GM12892 (cell line): ENCODE measurements at regions not wholly inside any gene's neighbourhood (a gene's known extent, or its start where the extent isn't known, plus 50 kb on each side); places are given as distances from the start of the nearest gene placed in this dataset.
"Not testable (repeated sequence)": the region's sequence is repeated elsewhere in the genome, so short reads cannot be mapped to it uniquely, and the experiment has no call there.

Experiments used
- POLR2A ChIP-seq: IDR thresholded peaks from 2 replicates; pipeline ENCODE4 v1.6.1; 2011; ENCODE audit warnings: low read depth, low read length, control low read depth
- POLR2AphosphoS5 ChIP-seq: IDR thresholded peaks from 2 replicates; pipeline ENCODE4 v1.6.1; 2011; ENCODE audit warnings: low read depth, low read length, control low read depth

DNA sequence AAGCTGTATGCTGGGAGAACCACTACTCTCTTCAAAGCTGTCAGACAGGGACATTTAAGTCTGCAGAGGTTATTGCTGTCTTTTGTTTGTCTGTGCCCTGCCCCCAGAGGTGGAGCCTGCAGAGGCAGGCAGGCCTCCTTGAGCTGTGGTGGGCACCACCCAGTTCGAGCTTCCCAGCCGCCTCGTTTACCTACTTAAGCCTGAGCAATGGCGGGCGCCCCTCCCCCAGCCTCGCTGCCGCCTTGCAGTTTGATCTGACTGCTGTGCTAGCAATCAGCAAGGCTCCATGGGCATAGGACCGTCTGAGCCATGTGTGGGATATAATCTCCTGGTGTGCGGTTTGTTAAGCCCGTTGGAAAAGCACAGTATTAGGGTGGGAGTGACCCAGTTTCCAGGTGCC lies 156.4 kb downstream of the OTUD1 start:
- TF ChIP-seq POLR2AphosphoS5, POLR2A: not testable (repeated sequence)
